ENCODE measurements at regions not wholly inside any gene's neighbourhood (a gene's known extent, or its start where the extent isn't known, plus 50 kb on each side); places are given as distances from the start of the nearest gene placed in this dataset.

DNA sequence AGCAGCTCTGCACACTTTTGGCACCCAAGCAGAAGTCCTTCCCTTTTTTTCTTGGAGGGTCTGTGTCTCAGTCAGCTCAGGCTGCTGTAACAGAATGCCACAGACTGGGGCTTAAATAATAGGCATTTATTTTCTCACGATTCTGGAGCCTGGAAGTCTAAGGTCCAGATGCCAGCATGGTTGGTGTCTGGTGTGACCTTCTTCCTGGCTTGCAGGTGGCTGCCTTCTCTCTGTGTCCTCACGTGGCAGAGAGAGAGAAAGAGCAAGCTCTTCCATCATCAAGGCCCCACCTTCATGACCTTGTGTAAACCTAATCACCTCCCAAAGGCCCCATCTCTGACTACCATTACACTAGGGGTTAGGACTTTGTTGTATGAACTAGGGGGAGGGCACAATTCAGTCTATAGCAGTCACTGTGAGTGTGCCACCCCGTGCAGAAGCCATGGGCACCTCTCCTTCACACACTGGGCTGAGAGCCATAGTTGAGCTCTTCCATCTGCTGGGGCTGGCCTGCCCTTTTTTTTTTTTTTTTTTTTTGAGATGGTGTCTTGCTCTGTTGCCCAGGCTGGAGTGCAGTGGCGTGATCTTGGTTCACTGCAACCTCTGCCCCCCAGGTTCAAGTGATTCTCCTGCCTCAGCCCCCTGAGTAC is 80.3 kb downstream of the OAT start:
- H3K9me3 ChIP-seq: no peaks in the 10 kb centered on the region
- TF ChIP-seq POLR2AphosphoS5 (IDR thresholded peaks at IDR 0.05): no peak
- TF ChIP-seq, protein P1, sequence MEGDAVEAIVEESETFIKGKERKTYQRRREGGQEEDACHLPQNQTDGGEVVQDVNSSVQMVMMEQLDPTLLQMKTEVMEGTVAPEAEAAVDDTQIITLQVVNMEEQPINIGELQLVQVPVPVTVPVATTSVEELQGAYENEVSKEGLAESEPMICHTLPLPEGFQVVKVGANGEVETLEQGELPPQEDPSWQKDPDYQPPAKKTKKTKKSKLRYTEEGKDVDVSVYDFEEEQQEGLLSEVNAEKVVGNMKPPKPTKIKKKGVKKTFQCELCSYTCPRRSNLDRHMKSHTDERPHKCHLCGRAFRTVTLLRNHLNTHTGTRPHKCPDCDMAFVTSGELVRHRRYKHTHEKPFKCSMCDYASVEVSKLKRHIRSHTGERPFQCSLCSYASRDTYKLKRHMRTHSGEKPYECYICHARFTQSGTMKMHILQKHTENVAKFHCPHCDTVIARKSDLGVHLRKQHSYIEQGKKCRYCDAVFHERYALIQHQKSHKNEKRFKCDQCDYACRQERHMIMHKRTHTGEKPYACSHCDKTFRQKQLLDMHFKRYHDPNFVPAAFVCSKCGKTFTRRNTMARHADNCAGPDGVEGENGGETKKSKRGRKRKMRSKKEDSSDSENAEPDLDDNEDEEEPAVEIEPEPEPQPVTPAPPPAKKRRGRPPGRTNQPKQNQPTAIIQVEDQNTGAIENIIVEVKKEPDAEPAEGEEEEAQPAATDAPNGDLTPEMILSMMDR (IDR thresholded peaks at IDR 0.05): no peak
- no peak for TF ChIP-seq POLR2A (IDR thresholded peaks at IDR 0.05)
- TF ChIP-seq EP300 (IDR thresholded peaks at IDR 0.05): no peak
- peaks cover 27% of the 10 kb centered on the region for H3K4me1 ChIP-seq
- no peak overlapping the region for H3K4me3 ChIP-seq
- no peaks in the 10 kb centered on the region for H3K36me3 ChIP-seq
- 59% methylated on average over 4 of the region's 4 CpGs for WGBS
- no peak for DNase-seq (ENCODE audit: low spot score in 2 of 2)
- no peak overlapping the region for H3K27ac ChIP-seq
- H3K27me3 ChIP-seq: peaks cover 4% of the 10 kb centered on the region

- Histone ChIP-seq H3K27ac (no peak overlapping the region), H3K36me3 (no peaks in the 10 kb centered on the region), H3K27me3 (peaks cover 4% of the 10 kb centered on the region), H3K9me3 (no peaks in the 10 kb centered on the region), H3K4me3 (no peak overlapping the region), H3K4me1 (peaks cover 23% of the 10 kb centered on the region)
- WGBS: 40% methylated on average over 2 of the region's 2 CpGs
- no peak for DNase-seq (ENCODE audit: low spot score in 2 of 2)
- no peak for TF ChIP-seq POLR2AphosphoS5 (IDR thresholded peaks at IDR 0.05)
- TF ChIP-seq, protein P1 (IDR thresholded peaks at IDR 0.05): no peak
- no peak for TF ChIP-seq EP300 (IDR thresholded peaks at IDR 0.05)
- TF ChIP-seq POLR2A (IDR thresholded peaks at IDR 0.05): no peak
Measured at GRCh38 chr10:124336186-124336585, 82.5 kb downstream of the OAT start.

DNA sequence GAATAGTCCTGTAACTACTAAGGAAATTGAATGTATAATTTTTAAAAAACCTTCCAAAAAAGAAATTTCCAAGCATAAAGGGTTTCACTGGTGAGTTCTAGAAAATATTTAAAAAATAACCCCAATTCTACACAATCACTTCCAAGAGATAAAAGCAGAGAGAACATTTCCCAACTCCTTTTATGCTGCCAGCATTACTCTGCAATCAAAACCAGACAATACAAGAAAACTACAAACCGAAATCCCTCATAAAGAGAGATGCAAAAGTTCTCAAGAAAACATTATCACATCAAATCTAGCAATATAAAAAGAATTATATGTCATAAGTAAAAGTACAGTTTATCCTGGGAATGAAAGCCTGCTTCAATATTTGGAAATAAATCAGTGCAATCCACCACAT is 84.8 kb downstream of the OAT start:
- no peak for DNase-seq (ENCODE audit: low spot score in 2 of 2)
- Histone ChIP-seq H3K27ac (no peak overlapping the region), H3K9me3 (no peaks in the 10 kb centered on the region), H3K36me3 (no peaks in the 10 kb centered on the region), H3K27me3 (no peaks in the 10 kb centered on the region), H3K4me1 (peaks cover under 1% of the 10 kb centered on the region), H3K4me3 (no peak overlapping the region)
- TF ChIP-seq POLR2A (IDR thresholded peaks at IDR 0.05): no peak
- no peak for TF ChIP-seq POLR2AphosphoS5 (IDR thresholded peaks at IDR 0.05)
- no peak for TF ChIP-seq EP300 (IDR thresholded peaks at IDR 0.05)
- TF ChIP-seq, protein P1 (IDR thresholded peaks at IDR 0.05): no peak
- WGBS: 61% methylated on average over 1 of the region's 1 CpG

GRCh38 chr10:124332426-124332825 is 86.3 kb downstream of the OAT start:
- no peak for TF ChIP-seq POLR2A (IDR thresholded peaks at IDR 0.05)
- TF ChIP-seq, protein P1 (IDR thresholded peaks at IDR 0.05): no peak
- no peak for TF ChIP-seq POLR2AphosphoS5 (IDR thresholded peaks at IDR 0.05)
- TF ChIP-seq EP300 (IDR thresholded peaks at IDR 0.05): no peak
- WGBS: 83% methylated on average over 1 of the region's 1 CpG
- no peak for DNase-seq (ENCODE audit: low spot score in 2 of 2)
- no peak overlapping the region for H3K27ac ChIP-seq
- no peaks in the 10 kb centered on the region for H3K9me3 ChIP-seq
- no peaks in the 10 kb centered on the region for H3K27me3 ChIP-seq
- no peaks in the 10 kb centered on the region for H3K4me1 ChIP-seq
- H3K36me3 ChIP-seq: no peaks in the 10 kb centered on the region
- H3K4me3 ChIP-seq: no peak overlapping the region

- Histone ChIP-seq H3K9me3 (no peaks in the 10 kb centered on the region), H3K27me3 (no peaks in the 10 kb centered on the region), H3K4me1 (no peaks in the 10 kb centered on the region), H3K4me3 (no peak overlapping the region), H3K27ac (no peak overlapping the region), H3K36me3 (no peaks in the 10 kb centered on the region)
- WGBS: 91% methylated on average over 5 of the region's 5 CpGs
- TF ChIP-seq POLR2A (IDR thresholded peaks at IDR 0.05) (no peak), POLR2AphosphoS5 (IDR thresholded peaks at IDR 0.05) (no peak), EP300 (IDR thresholded peaks at IDR 0.05) (no peak)
- TF ChIP-seq, protein P1 (IDR thresholded peaks at IDR 0.05): no peak
- no peak for DNase-seq (ENCODE audit: low spot score in 2 of 2)
Measured at GRCh38 chr10:124329941-124330340, 88.8 kb downstream of the OAT start.

Measured in suprapubic skin (tissue), 4 donors.